IPS-18c (cell line): ENCODE measurements at regions not wholly inside any gene's neighbourhood (a gene's known extent, or its start where the extent isn't known, plus 50 kb on each side); places are given as distances from the start of the nearest gene placed in this dataset.
"Not testable (repeated sequence)": the region's sequence is repeated elsewhere in the genome, so short reads cannot be mapped to it uniquely, and the experiment has no call there.

ENCODE experiments used
- H3K4me3 ChIP-seq: 2 replicates; pipeline ENCODE4 v1.7.0; 2013; ENCODE audit warnings: low read depth, mild to moderate bottlenecking, low read length, moderate library complexity; ENCODE audit not compliant: insufficient read depth
- H3K9me3 ChIP-seq: one replicate; pipeline ENCODE4 v1.6.1; 2013; ENCODE audit warnings: mild to moderate bottlenecking, low read length, moderate library complexity; ENCODE audit not compliant: control insufficient read depth, insufficient read depth

DNA sequence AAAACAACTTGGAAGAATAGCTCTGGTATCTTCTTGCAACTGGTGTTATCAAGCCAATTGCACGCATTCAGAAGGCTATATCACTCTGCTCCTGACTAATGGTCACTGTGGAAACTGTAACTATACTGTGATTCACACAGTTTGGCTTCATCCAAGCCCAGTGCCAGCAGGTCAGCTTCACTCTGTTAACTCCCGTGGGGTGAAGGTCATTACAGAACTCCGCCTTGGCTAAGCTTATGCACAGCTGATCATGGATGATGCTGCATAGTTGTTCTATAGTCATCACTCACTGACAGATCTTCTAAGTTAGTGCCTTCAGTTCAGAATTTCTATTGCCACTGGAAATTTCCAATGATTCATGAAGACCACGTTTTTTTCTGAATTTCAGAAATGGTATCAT is 497.2 kb upstream of the NETO1 start:
- Histone ChIP-seq H3K9me3 (no peaks in the 10 kb centered on the region), H3K4me3 (no peak overlapping the region)

DNA sequence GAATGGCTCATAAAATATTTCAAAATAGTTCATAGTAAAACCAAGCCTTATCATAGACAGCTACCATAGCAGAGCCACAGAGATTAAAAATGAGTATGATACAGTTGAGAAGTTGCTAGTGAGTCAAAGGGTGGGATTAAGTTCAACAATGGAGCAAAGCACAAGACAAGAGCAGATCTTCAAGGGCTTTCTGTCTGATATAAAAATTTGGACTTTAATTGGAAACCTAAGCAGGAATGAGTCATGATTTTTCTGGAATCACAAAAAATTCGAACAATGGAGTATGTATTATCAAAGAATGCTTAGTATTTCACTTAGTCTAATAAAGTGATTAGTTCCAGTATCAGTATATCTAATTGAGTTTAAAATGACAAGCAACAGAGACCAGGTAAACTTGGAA is 487.3 kb upstream of the NETO1 start:
- Histone ChIP-seq H3K4me3 (no peak overlapping the region), H3K9me3 (no peaks in the 10 kb centered on the region)

DNA sequence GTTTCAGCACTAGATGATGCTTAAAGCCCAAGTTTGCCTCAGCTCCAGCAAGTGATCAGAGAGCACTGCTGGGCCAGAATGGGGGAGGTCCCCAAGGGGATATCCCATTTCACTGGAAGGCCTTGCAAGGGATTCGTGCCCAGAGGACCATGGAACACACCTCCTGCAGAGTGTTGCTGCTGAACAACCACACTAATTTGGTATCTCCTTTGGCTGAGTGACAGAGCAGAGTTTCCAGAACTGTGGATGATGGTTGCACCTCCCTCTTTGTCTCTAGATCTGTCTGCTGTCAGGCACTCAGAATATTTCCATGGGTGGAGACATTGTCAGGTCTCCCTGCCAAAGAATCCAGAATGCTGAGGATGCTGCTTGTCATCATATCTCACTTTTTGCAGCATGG is 484.8 kb upstream of the NETO1 start:
- H3K4me3 ChIP-seq, result no peak overlapping the region
- H3K9me3 ChIP-seq, result no peaks in the 10 kb centered on the region

DNA sequence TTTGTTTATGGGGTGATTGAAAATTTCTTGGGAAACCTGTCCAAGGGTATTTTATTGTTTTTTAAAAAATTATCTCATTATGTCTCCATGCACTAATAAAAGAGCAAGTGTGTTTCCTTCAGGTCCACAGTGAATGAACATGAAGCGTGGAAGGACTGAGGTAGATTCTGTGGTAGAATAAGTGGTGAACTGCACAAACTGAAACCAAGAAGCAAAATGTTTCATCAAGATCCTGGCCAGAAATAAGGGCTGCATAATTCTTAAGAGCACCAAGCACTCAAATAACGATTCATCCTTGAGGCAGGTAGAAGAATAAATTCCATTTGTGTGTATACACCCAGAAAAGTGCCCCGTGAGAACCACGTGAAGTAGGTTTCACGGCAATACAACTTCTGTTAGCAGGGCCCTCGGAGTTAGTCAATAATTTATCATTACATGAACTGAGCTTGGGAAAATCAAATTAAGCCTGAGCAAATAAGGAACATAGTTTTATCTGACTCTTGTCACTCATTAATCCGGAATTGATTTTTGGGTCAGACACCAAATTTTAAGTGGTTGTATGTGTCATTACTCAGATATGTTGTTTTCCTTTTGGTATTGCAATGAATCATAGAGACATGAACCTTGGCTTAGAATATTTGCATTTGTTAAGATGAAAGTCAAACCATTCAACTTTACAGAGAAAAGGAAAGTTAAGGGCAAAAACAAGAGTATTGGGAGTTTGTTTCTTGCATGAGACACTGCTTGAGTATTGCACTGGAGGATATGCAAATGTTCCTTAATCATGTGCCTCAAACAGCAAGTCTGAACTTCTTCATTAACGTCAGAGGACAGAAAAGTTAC is 472.6 kb upstream of the NETO1 start:
- Histone ChIP-seq H3K9me3 (no peaks in the 10 kb centered on the region), H3K4me3 (no peak overlapping the region)

DNA sequence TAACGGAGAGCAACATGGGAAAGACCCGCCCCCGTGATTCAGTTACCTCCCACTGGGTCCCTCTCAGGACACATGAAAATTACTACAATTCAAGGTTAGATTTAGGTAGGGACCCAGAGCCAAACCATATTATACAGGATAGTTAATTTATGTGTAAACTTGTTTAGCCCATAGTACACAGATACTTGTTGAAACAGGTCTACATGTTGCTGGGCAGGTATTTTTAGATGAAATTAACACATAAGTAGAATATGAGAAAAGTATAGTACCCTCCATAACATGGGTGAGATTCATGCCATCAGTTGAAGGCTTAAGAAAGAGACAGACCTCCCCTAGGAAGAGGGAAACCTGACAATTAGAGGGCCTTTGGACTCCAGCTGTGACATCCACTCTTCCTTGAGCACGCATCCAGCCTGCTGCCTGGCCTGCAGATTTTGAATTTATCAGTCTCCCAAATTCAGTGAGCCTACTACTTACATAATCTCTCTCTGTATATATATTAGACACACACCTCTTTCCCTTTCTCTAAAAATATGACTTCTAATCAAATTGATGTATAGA is 463.5 kb upstream of the NETO1 start:
- Histone ChIP-seq H3K9me3 (no peaks in the 10 kb centered on the region), H3K4me3 (no peak overlapping the region)

DNA sequence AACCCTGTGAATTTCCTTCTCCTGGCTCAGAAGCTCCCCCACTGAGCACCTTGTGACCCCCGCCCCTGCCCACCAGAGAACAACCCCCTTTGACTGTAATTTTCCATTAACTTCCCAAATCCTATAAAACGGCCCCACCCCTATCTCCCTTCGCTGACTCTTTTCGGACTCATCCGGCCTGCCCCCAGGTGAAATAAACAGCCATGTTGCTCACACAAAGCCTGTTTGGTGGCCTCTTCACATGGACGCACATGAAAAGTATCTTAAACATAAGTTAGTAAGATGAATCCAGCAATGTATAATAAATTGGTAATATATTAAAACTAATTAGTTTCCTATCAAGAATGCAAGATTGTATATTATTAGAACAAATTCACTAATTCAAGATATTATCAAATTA is 462.3 kb upstream of the NETO1 start:
- H3K9me3 ChIP-seq, result not testable (repeated sequence)

DNA sequence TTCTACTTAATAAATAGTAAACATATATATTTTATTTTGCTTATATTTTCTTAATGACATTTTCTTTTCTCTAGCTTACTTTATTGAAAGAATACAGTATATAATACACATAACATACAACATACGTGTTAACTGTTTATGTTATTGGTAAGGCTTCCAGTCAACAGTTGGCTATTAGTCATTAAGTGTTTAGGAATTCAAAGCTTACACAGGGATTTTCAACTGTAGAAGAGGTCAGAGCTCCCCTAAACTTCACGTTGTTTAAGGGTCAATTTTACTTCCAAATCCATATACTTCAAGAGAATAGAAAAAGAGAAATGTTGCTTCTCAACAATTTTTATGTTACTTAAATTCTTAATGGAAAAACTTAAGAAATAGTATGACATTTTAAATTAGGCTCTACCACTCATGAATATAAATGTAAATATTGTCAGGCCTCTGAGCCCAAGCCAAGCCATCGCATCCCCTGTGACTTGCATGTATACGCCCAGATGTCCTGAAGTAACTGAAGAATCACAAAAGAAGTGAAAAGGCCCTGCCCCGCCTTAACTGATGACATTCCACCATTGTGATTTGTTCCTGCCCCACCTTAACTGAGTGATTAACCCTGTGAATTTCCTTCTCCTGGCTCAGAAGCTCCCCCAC is 456.5 kb upstream of the NETO1 start:
- H3K9me3 ChIP-seq, H3K4me3 ChIP-seq: not testable (repeated sequence)

More for the DNA sequence above, 462.3 kb upstream of the NETO1 start:
- not testable (repeated sequence) for H3K4me3 ChIP-seq

- Histone ChIP-seq H3K4me3 (no peak overlapping the region), H3K9me3 (no peaks in the 10 kb centered on the region)
Observed at GRCh38 chr18:73318739-73319479, 451.1 kb upstream of the NETO1 start.

- no peaks in the 10 kb centered on the region for H3K9me3 ChIP-seq
- no peak overlapping the region for H3K4me3 ChIP-seq
Observed at GRCh38 chr18:73316513-73316912, 448.7 kb upstream of the NETO1 start.

- Histone ChIP-seq H3K9me3 (no peaks in the 10 kb centered on the region), H3K4me3 (no peak overlapping the region)
Observed at GRCh38 chr18:73315381-73315780, 447.6 kb upstream of the NETO1 start.

- no peak overlapping the region for H3K4me3 ChIP-seq
- no peaks in the 10 kb centered on the region for H3K9me3 ChIP-seq
Observed at GRCh38 chr18:73313476-73313875, 445.7 kb upstream of the NETO1 start.

GRCh38 chr18:73296686-73297085 is 428.9 kb upstream of the NETO1 start:
- Histone ChIP-seq H3K9me3 (no peaks in the 10 kb centered on the region), H3K4me3 (no peak overlapping the region)

GRCh38 chr18:73292156-73292555 is 424.4 kb upstream of the NETO1 start:
- no peaks in the 10 kb centered on the region for H3K9me3 ChIP-seq
- H3K4me3 ChIP-seq, result no peak overlapping the region

DNA sequence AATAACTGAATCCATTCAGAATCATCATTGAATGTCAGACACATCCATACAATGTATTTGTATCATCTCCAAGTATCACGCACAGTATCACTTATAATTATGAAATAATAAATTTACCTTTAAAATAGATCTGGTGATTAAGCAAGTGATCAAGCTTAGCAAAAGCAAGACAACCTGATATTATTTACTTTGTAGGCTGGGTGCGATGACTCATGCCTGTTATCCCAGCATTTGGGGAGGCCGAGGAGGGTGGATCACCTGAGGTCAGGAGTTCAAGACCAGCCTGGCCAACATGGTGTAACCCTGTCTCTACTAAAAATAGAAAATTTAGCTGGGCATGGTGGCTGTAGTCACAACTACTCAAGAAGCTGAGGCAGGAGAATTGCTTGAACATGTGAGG is 421.0 kb upstream of the NETO1 start:
- no peak overlapping the region for H3K4me3 ChIP-seq

DNA sequence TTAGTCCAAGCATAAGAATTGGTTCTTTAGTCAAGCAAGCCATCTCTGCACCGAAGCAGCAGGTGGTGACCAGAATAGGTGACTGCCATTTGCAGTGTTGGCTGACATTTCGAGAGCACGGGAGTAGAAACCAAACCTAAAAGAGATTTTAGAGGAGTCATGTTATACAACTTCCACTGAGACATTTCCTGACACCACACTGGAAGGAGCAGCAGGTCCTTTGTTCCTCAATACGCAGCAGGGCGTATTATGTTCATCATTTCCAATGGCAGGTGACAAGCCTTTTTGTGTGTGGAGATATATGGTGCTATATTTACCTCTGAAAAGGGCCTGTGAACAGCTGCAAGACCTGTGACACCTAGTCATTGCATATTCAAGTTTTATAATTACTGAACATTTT is 418.8 kb upstream of the NETO1 start:
- Histone ChIP-seq H3K9me3 (no peaks in the 10 kb centered on the region), H3K4me3 (no peak overlapping the region)

More for the DNA sequence above, 421.0 kb upstream of the NETO1 start:
- no peaks in the 10 kb centered on the region for H3K9me3 ChIP-seq

DNA sequence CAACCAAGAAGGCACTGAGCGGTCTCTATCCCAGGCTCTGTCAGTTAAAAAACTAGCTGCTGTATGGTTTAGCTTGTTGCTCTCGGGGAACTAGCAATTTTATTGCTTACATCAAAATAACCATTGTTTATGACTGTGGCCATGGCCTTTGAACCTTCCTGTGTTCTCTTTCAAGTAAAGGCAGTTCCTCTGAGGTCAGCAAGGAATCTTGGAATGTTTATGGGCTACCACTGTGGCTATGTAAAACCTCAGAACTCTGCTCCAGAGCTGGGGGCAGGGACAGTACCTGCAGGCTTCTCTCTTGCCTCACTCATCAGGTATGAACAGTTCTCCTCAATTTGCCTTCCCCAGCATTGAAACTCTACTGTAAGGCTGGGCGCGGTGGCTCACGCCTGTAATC is 416.0 kb upstream of the NETO1 start:
- no peak overlapping the region for H3K4me3 ChIP-seq

DNA sequence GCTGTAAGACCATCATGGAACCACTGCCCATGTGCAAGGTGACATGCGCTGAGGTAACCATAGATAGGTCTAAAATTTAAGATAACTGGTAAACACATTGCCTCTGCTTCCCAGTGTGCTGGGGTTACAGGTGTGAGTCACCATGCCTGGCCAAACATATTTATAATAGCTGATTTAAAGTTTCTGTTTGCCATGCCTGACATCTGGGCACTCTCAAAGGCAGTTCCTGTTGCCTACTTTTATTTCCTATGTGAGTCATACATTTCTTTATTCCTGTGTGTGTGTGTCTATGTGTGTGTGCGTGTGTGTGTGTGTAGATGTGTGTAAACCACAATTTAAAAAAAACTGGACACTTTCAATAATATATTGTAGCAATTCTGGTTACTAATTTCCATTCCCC is 415.2 kb upstream of the NETO1 start:
- Histone ChIP-seq H3K9me3 (no peaks in the 10 kb centered on the region), H3K4me3 (no peak overlapping the region)

More for the DNA sequence above, 416.0 kb upstream of the NETO1 start:
- no peaks in the 10 kb centered on the region for H3K9me3 ChIP-seq

GRCh38 chr18:73279498-73279897 is 411.7 kb upstream of the NETO1 start:
- H3K9me3 ChIP-seq, result no peaks in the 10 kb centered on the region
- H3K4me3 ChIP-seq, result no peak overlapping the region
